Left ventricle myocardium superior (tissue), 1 donor: ENCODE measurements at regions not wholly inside any gene's neighbourhood (a gene's known extent, or its start where the extent isn't known, plus 50 kb on each side); places are given as distances from the start of the nearest gene placed in this dataset.

Experiments
- ATAC-seq: fragments of 200-7000 bp; cut with Tn5 transposase; one replicate; pipeline ENCODE4 v1.9.1; 2020; ENCODE audit warnings: mild to moderate bottlenecking, moderate library complexity
- DNase-seq: peaks from one replicate; pipeline ENCODE4 v3.0.0-alpha.2; 2020
- intact Hi-C: fragments of 100-400 bp; cut with micrococcal nuclease; formaldehyde crosslinking; loops from one replicate; pipeline ENCODE4 v1.11.0; 2022
- donor health status: DM: no; HTN: yes; CAD: no; lungs with severe emphysema.

DNA sequence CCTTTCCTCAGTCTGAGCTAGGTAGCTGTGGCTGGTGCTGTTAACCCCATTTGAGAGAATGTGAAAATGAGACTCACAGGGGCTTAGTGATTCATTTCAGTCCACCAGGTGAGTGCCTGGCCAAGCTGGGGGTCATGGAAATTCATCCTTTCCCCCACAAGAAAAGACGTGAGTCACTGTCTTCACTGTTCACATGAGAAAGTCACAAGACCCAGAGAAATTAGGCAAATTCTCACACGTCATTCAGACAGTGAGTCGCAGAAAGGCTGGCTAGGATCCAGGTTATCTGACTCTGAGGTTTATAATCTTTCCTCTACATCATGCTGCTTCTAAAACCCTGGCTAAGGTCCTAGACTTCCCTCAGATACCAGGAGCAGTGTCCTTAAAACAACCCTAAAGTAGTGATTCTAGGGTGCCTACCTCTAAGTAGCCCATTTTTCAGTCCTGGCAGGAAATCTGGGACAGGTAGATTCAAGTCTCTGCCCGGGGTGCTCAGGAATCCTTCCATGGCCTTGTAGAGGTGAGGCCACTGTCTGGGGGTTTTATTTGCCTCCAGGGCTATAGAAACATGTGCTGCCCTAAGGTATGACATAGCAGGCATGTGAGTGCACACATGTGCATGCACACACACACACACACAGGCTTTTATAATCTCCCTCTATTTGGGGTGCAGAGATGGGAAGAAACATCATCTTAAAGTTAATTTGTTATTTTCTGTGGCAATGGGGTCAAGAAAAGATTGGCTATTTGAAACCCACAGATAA lies 427.9 kb upstream of the CELF2 start:
- ATAC-seq (peak; percentile 46), DNase-seq (no peak)
- intact Hi-C loops: no loop called here

DNA sequence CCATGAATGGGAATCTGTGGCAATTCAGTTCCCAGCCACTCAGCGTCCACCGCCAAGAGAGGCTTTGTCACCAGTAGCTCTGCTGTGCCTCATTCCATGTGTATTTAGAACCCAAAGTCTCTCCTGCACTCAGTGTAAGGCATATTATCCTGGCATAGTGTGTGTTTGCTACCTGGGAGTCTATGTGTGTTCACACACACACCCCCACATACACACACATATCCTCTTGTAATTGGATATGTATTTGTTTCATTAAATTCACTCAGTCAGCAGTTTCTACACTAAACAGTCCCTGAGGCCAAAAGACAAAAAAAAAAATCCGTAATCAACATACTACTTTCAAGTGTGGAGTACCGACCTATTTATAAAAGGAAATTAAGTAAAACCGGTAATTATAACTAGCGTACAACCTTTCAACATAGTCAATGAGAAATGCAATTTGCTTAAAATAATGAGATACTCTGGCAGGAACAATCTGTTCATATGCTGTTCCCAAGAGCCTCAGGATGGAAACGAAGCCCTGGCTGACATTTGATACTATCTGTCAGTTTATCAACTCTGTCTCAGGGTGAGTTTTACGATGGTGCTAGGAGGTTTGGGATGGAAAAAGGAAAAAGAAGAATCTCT lies 425.8 kb upstream of the CELF2 start:
- peak; percentile 81 for ATAC-seq
- peak; percentile 37 for DNase-seq
- intact Hi-C loops: no loop called here

DNA sequence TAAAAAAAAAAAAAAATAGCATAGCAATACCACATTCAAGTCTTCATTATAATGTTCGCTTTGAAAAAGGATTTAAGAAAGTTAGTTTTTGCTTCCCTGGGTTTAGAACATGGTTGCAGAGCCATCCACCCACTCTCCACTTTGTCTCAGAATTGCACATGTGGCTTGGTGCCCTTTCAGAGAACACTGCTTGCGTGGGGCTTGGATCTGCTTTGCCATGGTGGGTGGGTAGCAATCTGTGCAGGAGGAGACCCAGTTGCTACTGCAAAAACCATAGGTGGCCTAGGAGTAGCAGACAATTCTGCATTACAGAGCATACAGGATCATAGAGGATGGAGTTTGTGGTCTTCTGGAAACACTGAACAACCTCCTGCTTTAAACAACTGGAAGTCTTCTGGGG lies 421.4 kb upstream of the CELF2 start:
- intact Hi-C loops: no loop called here
- ATAC-seq: no peak
- DNase-seq: no peak

DNA sequence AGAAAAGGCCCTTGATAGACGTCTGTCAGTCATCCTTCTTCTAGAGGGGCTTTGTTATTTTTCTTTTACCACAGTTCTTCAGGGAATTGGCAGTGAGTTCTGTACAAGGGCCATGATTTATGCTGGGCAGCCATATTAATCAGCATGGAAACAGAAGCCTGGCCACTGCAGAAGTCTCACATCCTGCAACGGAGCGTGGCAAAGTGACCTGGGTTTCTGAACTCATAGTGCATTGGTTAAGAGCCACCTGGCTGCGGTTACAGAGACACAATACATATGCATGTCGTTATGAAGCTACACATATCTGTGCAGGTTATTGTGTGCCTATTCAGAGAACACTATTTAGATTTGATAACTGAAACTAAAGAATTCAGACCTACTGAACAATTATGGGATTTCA lies 419.4 kb upstream of the CELF2 start:
- DNase-seq (no peak), ATAC-seq (no peak)
- intact Hi-C loops: no loop called here

DNA sequence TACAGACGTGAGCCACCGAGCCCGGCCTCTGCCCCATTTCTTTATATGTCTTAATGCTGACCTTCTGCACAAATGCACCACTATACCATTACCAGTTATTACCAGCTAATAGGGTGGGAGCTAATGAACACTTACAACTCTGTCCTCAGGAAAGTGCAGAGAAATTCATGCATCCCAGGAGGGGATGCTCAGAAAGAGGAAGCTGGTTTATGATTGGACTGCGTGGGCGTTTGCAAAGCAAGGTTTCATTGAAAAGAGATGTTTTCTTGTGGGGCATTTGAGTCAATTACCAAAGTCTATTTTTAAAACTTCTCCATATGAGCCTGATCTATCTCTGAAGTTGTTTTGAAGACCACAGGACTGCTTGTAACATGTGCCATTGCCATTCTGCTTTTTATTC lies 417.7 kb upstream of the CELF2 start:
- DNase-seq (no peak), ATAC-seq (no peak)
- intact Hi-C loops: no loop called here

DNA sequence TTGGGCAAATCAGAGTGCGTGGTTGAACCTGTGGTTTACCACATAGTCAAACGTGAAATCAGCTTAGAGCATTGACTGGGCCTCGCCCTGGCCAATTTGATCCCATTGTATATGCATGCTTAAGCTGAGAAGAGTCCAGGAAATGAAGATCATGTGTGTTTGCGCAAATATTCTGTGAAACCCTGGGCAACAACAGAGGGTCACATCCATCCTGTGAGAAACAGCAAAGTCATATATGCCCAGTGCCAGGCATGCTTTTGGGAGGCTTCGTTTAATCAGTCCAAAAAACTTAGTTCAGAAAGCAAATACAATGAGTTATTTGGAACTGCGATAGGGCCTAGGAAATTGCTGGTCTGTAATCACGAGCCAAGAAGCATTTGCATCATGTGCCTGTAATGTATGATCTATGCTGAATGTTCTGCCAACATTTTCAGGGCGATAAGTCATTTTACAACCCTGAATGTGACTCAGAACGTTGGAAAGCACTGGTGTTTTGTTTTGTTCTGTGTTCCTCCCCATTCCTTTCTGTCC lies 412.1 kb upstream of the CELF2 start:
- intact Hi-C loops: no loop called here
- DNase-seq (no peak), ATAC-seq (peak; percentile 95)

DNA sequence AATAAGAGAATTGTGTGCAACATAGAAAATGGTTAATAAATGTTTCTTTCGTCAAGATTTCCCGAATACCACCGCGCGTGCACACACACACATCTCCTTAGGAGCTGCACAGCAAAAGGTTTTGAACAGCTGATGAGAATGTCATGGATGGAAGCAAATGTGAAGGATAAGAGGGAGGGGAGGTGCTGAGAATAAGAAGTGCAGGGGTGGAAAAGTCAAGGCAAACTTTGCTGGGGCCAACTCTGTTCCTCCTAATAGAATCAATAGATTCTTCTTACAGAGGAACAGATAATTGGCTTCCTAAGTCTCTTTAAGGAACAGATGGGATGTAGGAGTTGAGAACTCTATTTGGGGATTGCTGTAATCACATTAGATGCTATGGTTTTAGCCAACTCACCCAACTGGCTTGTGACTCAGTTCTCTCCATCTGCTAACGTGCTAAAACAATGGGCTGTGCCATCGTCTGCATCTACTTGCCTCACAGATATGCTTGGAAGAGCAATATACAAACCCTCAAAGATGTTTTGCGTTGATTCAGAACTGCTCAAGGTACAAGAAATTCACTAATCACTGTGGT lies 408.2 kb upstream of the CELF2 start:
- DNase-seq (no peak), ATAC-seq (no peak)
- intact Hi-C loops: no loop called here

DNA sequence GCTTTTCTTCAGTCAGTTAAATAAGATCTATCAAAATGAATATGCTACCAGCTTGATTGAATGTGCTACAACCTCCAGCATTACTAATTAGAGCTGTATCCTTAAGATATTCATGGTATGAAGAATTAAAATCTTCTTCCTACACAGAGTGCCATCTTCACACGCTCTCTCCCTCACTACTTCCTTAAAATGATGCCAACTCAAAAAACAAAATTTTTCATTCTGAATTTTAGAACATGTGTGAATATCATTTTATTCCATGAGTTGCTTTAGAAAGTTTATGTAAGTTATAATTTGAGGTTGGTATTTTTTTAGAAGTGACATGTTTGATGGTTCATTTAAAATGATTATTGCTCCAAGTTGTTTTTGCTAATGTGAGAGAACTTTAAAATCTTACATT lies 407.5 kb upstream of the CELF2 start:
- intact Hi-C loops: no loop called here
- no peak for DNase-seq
- ATAC-seq: no peak

DNA sequence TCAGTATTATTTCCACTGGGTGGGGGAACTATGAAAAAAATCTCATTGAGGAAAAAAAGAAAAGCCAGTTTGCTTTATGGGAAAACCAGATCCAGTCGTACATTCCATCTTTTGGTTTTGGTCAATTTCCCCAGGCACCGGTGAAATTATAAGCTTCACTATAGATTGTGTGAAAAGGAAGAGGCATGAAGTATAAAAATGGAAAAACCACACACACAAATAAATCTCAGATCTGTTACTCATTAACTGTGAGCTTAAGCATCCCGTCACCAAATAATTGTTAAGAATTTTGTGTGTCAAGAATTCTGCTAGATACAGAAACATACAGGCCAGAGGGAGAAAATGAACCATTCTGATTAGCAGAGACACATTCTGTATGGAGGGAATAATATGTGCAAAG lies 405.5 kb upstream of the CELF2 start:
- ATAC-seq (no peak), DNase-seq (no peak)
- intact Hi-C loops: no loop called here

DNA sequence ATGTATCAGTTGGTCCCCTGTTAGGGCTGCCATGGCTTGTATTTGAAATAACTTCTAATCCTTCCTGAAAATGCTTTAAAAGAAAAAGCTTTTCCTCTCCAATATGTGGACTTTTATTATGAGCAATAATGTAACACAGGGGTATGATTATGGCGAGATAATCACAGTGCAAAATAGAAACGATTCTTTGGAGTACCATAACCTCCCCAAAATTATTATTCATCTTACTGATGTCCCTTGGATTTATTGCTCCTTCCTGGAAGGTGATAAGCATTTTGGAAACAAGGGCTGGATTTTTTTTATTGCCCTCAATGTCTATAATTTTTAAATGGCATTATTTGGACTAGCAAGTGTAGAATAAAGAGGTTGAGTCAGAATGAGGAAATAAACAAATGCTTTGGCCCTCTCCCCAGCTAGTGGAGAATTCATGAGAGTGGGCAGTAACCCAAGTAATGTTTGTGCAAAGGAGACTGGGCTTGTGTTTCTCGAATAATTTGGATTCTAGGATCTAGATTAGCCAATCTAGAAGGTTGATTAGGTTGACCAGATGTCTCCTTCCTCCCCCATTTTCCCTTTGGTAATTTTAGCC lies 403.9 kb upstream of the CELF2 start:
- ATAC-seq (peak; percentile 18), DNase-seq (no peak)
- intact Hi-C loops: no loop called here

DNA sequence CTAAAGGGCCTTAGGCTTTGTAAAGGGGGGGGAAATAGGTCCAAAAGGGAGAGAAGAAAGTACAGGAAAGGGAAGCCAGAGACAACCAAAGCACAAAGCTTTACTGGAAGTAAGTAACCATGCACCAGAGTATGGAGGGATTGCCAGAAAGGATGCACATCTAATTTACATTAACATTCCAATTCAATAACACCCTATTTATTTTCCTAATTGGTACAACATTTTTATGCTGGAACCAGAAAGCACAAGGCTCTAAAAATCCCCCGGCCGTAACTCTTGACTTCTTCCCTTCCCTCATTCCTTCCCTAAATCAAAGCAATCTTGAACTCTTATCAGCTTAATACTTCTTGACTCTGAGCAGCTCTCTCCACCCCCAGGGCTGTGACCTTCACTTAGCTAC lies 400.0 kb upstream of the CELF2 start:
- intact Hi-C loops: no loop called here
- DNase-seq (no peak), ATAC-seq (no peak)

DNA sequence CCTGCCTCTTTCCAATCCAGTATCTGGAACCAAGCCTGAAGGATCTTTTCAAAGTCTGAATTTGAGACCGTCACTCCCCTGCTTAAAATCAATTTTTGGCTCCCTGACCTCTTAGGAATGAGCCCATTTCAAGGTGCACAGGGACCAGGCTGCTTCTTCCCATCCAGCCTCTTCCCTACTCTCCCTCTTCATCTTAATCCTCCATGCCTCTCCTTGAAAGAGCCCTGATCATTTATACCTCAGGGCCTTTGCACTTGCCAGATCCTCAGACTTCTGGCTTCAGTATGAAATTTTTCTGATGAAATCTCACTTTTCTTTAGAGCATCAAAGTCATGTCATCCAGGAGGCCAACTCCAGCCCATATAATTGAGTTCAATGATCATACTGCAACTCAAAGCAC lies 399.5 kb upstream of the CELF2 start:
- ATAC-seq: no peak
- intact Hi-C loops: no loop called here
- no peak for DNase-seq

DNA sequence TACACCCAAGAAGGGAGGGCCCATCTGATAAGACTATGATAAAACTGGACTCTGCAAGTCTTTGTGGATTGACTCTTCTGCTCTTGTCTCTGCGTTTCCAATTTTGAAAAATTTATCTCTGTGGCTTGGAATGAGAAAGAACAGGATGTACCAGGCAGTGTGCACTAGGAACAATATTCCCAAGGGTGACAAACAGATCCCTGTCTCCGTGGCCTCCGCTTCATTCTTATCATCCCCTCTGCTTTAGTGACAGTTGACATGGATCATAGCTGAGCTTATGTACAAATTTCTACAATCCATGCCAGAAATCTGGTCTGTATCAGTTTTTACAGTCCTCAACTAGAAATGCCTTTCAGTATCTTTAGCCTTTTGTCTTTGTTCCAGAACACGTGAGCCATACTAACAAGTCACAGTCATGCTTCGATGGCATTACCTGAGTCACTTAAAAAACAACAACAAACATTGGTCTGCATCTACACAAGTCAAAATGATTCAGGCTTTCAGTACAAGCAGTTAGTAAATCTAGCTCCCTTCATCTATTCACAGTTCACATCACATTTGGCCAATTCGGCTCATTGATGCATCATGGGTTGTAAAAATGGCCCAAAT lies 393.6 kb upstream of the CELF2 start:
- ATAC-seq (peak; percentile 94), DNase-seq (no peak)
- intact Hi-C loops: no loop called here

DNA sequence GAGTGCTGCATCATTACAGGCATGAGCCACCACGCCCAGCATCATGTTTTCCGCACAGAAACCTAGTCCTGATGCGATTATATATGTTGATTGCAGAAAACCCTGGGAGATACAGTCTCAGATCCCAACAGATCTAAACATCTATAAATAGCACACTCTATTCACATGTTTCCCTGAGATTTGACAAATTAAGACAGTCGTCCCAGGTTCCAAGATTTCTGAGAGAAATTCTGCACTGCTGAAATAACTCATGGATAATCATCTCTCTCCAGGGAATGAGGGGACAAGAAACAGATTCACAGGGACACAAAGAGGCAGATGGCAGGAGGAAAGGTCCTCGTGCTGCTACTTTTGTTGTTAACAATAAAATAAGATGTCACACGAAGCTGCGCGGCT lies 393.1 kb upstream of the CELF2 start:
- no peak for DNase-seq
- no peak for ATAC-seq
- intact Hi-C loops: no loop called here

DNA sequence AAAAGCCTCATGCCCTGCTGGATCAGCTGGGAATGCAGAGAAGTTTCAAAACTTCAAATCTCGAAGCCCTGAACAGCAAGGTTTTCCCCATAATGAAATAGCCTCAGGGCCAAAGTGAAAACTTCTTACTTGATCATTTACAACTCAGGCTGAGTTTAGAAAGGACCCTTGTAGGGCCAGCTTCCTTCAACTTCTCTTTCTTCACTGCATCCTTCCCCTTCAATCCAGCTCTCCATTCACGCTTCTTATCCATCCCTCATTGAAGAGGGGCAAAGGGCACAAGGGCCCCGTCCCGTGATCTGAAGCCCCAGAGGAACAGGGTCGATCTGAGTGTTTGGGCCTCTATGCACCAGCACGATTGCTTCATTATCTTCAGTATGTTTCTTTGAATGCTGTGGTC lies 392.2 kb upstream of the CELF2 start:
- no peak for ATAC-seq
- DNase-seq: no peak
- intact Hi-C loops: no loop called here

DNA sequence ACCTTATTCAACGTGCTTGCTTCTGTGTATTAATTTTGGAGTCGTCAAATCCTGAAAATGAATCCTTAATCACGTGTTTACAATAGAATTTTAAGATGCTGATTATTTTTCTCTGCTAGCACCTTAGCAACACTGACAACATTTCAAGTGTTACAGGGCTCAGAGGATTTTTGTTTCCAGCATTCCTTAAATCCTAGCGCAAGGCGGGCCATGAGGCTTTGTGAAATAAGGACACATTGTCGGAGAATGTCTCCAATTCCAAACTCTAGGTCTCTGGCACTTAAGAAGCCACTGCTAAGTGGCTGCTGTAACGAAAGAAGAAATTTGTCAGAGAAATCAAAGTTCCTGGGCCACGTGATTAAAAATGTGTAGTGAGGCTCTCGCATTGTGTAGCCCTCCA lies 390.9 kb upstream of the CELF2 start:
- DNase-seq (no peak), ATAC-seq (no peak)
- intact Hi-C loops: no loop called here

DNA sequence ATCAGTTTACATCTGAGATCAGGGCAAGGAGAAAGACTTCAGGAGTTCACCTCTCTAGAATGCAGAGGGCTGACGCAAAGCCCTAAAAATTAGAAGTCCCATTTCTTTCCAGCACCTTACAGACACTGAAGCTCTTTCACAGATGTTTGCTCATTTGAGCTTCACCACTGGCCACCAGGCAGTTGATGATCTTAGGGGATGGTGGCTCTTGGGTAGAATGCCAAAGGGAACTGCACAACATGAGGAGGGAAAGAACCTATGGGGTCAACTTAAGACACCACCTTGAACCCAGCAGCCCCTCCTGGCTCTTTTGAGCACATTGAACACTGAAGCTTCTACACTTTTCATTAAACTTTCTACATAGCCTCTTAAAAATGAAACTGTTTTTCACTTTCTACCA lies 390.3 kb upstream of the CELF2 start:
- ATAC-seq: no peak
- intact Hi-C loops: no loop called here
- no peak for DNase-seq

DNA sequence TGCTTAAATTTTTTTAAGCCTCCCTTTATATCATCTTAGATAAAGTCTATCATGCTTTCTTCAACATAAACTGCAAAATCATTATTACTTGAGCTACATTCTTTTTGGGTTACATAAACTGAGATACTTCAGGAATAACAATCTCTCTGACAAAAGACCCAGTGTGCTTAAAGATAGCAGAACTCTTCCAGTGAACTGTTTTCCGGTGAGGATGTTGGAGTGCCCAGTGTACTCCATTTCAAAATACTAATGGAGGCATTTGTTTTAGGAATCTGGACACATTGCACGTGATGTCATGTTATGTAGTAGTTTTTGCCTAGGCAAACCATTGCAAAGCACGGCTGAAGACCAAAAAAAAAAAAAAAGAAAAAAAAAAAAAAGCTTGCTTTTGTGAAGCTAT lies 388.2 kb upstream of the CELF2 start:
- ATAC-seq: peak; percentile 43
- intact Hi-C loops: no loop called here

DNA sequence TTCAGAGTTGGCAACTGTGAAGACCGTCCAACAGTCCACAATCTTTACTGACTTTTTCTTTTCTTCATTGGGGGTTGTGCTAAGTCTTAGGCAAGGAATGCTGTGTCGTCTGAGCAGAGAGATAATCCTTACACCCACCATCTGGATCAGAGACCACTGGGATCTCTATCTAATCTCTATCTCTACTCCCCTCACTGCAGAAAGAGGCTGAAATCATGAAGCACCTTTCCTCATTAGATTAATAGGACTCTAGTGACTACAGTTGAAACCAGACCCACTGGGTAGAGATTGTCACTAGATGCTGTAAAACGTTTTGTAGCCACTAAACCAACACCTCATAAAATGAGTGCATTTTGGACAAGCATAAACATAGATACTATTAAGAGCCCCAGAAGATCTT lies 387.4 kb upstream of the CELF2 start:
- ATAC-seq (no peak), DNase-seq (no peak)
- intact Hi-C loops: no loop called here

More for the DNA sequence above, 388.2 kb upstream of the CELF2 start:
- no peak for DNase-seq

DNA sequence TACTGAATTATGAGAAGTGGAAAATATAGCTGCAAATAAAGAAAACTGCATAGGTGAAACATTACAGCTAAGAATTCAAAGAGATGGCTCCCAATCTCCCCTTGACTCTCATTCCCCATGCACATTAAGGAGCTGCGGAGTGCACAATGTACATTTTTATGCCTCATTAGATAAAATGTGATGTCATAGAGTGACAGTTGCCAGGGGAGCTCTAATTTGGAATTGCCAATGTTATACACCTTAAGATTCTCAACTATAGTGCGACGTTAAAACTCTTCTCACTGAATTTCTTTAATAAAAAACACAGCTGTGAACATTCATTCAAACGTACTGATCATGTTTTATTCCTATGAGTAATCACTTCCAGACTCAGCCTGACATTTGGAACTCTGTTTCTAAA lies 386.9 kb upstream of the CELF2 start:
- DNase-seq: no peak
- intact Hi-C loops: no loop called here
- no peak for ATAC-seq
